H1 (cell line): ENCODE measurements at regions not wholly inside any gene's neighbourhood (a gene's known extent, or its start where the extent isn't known, plus 50 kb on each side); places are given as distances from the start of the nearest gene placed in this dataset.

Experiments used
- CTCF ChIA-PET: fragments of 300-600 bp; sonication (Branson Sonifier 250); formaldehyde crosslinking; loops from one replicate; lab custom pipeline; 2021; ENCODE audit not compliant: partially characterized antibody; lab: Charles Lee
- POLR2A ChIA-PET: fragments of 300-600 bp; sonication (Branson Sonifier 250); formaldehyde crosslinking; loops from one replicate; lab custom pipeline; 2021; ENCODE audit warnings: inconsistent platforms; ENCODE audit not compliant: partially characterized antibody; lab: Charles Lee
- DNase-seq, 2 experiments: peaks; one replicate each; pipeline versions ENCODE4 v3.0.0 to v3.0.0-alpha.2; 2010 to 2022; ENCODE audit warnings: low spot score in 2 of 2, low read depth in 1 of 2, mixed read lengths in 1 of 2
- FAIRE-seq: peaks from 2 replicates; lab custom pipeline; 2011; peaks lifted over from hg19 to GRCh38; lab: Jason Lieb, UNC
- H2AFZ ChIP-seq: 2 replicates; pipeline ENCODE4 v1.8.1; 2012; ENCODE audit warnings: low read length, inconsistent platforms
- H2AK5ac ChIP-seq: 2 replicates; pipeline ENCODE4 v1.6.1; 2013; ENCODE audit warnings: low read depth, low read length
- H2BK120ac ChIP-seq: replicated peaks from 2 replicates; pipeline ENCODE3; 2013; ENCODE audit warnings: low read depth, low read length, inconsistent platforms
- H2BK12ac ChIP-seq: 2 replicates; pipeline ENCODE4 v1.6.1; 2013; ENCODE audit warnings: low read depth, low read length
- H2BK15ac ChIP-seq: 2 replicates; pipeline ENCODE4 v1.6.1; 2013; ENCODE audit warnings: low read length
- H2BK20ac ChIP-seq: 2 replicates; pipeline ENCODE4 v1.6.1; 2013; ENCODE audit warnings: low read length
- H2BK5ac ChIP-seq: 2 replicates; pipeline ENCODE4 v1.6.1; 2013; ENCODE audit warnings: low read depth, low read length
- H3K14ac ChIP-seq: 2 replicates; pipeline ENCODE4 v1.6.1; 2013; ENCODE audit warnings: inconsistent platforms; ENCODE audit not compliant: insufficient read length
- H3K18ac ChIP-seq: 2 replicates; pipeline ENCODE4 v1.6.1; 2013; ENCODE audit warnings: low read length; ENCODE audit errors: extremely low read depth
- H3K23ac ChIP-seq: 2 replicates; pipeline ENCODE4 v1.6.1; 2013; ENCODE audit warnings: inconsistent platforms; ENCODE audit not compliant: insufficient read length
- H3K23me2 ChIP-seq: 2 replicates; pipeline ENCODE4 v1.6.1; 2013; ENCODE audit warnings: low read depth, low read length
- H3K27ac ChIP-seq: 2 replicates; pipeline ENCODE4 v1.6.1; 2011; ENCODE audit warnings: low read depth, low read length, inconsistent platforms
- H3K27me3 ChIP-seq, 4 experiments: replicated peaks in 1 of 4; 1 replicate in 1 of 4; 2 replicates in 3 of 4; pipeline versions ENCODE4 v1.6.1 to v1.8.1; 2011 to 2013; ENCODE audit warnings: low read length in 3 of 4, mild to moderate bottlenecking in 3 of 4, inconsistent platforms in 2 of 4, mixed read lengths in 2 of 4, moderate library complexity in 1 of 4; ENCODE audit not compliant: control insufficient read depth in 3 of 4, insufficient read depth in 3 of 4; ENCODE audit errors: extremely low read depth in 1 of 4
- H3K36me3 ChIP-seq, 4 experiments: 2 replicates each; pipeline versions ENCODE4 v1.6.1 to v1.8.1; 2011 to 2013; ENCODE audit warnings: mild to moderate bottlenecking in 4 of 4, low read length in 3 of 4, moderate library complexity in 2 of 4, control low read depth in 1 of 4, inconsistent platforms in 1 of 4; ENCODE audit not compliant: insufficient read depth in 4 of 4, control insufficient read depth in 2 of 4
- H3K4ac ChIP-seq: replicated peaks from 2 replicates; pipeline ENCODE3; 2013; ENCODE audit warnings: low read length, low read depth, mixed read lengths, inconsistent platforms; ENCODE audit not compliant: insufficient read length
- H3K4me1 ChIP-seq, 4 experiments: replicated peaks in 1 of 4; 1 replicate in 1 of 4; 2 replicates in 3 of 4; pipeline versions ENCODE4 v1.6.1 to v1.8.1; 2011 to 2013; ENCODE audit warnings: low read length in 3 of 4, inconsistent platforms in 2 of 4, mixed read lengths in 1 of 4; ENCODE audit not compliant: insufficient read depth in 4 of 4, control insufficient read depth in 3 of 4
- H3K4me2 ChIP-seq, 2 experiments: 2 replicates each; pipeline versions ENCODE4 v1.6.1 to v1.8.1; 2011 to 2013; ENCODE audit warnings: low read depth in 2 of 2, low read length in 2 of 2, control low read depth in 1 of 2, inconsistent platforms in 1 of 2, mild to moderate bottlenecking in 1 of 2; ENCODE audit not compliant: insufficient read depth in 1 of 2
- H3K4me3 ChIP-seq, 4 experiments: fragments of 200-600, 300-600 bp in 1 of 4; sonication (generic), shearing (Covaris generic), sonication (Bioruptor Twin) in 1 of 4; 2 replicates each; pipeline versions ENCODE4 v1.5.1 to v1.8.1; 2011 to 2016; ENCODE audit warnings: low read length in 4 of 4, low read depth in 3 of 4, control low read depth in 2 of 4, inconsistent platforms in 2 of 4, mild to moderate bottlenecking in 2 of 4, mixed read lengths in 1 of 4, moderate library complexity in 1 of 4; ENCODE audit not compliant: insufficient read depth in 2 of 4; ENCODE audit errors: extremely low read depth in 1 of 4
- H3K56ac ChIP-seq: replicated peaks from 2 replicates; pipeline ENCODE3; 2013; ENCODE audit warnings: low read depth, mild to moderate bottlenecking, mixed read lengths, low read length, inconsistent platforms; ENCODE audit not compliant: insufficient read length
- H3K79me1 ChIP-seq: 2 replicates; pipeline ENCODE4 v1.6.1; 2013; ENCODE audit warnings: low read depth, low read length, control low read depth
- H3K79me2 ChIP-seq, 2 experiments: 2 replicates each; pipeline versions ENCODE4 v1.6.1 to v1.8.1; 2012 to 2013; ENCODE audit warnings: low read length in 2 of 2, mild to moderate bottlenecking in 2 of 2, inconsistent platforms in 1 of 2; ENCODE audit not compliant: insufficient read depth in 2 of 2, control insufficient read depth in 1 of 2
- H3K9ac ChIP-seq, 4 experiments: replicated peaks in 1 of 4; 1 replicate in 1 of 4; 2 replicates in 3 of 4; pipeline versions ENCODE4 v1.6.1 to v1.8.1; 2011 to 2013; ENCODE audit warnings: low read depth in 3 of 4, low read length in 3 of 4, control low read depth in 2 of 4, mild to moderate bottlenecking in 2 of 4, moderate library complexity in 2 of 4, inconsistent platforms in 1 of 4; ENCODE audit errors: extremely low read depth in 1 of 4
- H3K9me3 ChIP-seq, 2 experiments: 2 replicates each; pipeline versions ENCODE4 v1.6.1 to v1.8.1; 2012 to 2013; ENCODE audit warnings: mild to moderate bottlenecking in 2 of 2, moderate library complexity in 2 of 2, control low read depth in 1 of 2, inconsistent platforms in 1 of 2, low read depth in 1 of 2, low read length in 1 of 2, mixed read lengths in 1 of 2; ENCODE audit not compliant: insufficient read depth in 2 of 2
- H4K20me1 ChIP-seq, 2 experiments: replicated peaks in 1 of 2; 2 replicates each; pipeline versions ENCODE3 to v1.8.1; 2011 to 2013; ENCODE audit warnings: inconsistent platforms in 2 of 2, low read length in 2 of 2, mild to moderate bottlenecking in 1 of 2; ENCODE audit not compliant: insufficient read depth in 2 of 2, control insufficient read depth in 1 of 2
- H4K5ac ChIP-seq: 2 replicates; pipeline ENCODE4 v1.6.1; 2013; ENCODE audit warnings: low read length, low read depth, mixed read lengths, inconsistent platforms; ENCODE audit not compliant: insufficient read length
- H4K8ac ChIP-seq: 2 replicates; pipeline ENCODE4 v1.8.0; 2013; ENCODE audit warnings: mild to moderate bottlenecking, moderate library complexity, low read length, inconsistent platforms; ENCODE audit not compliant: insufficient read depth; ENCODE audit errors: extremely low read depth
- H4K91ac ChIP-seq: replicated peaks from 2 replicates; pipeline ENCODE3; 2013; ENCODE audit warnings: low read length, mixed read lengths, inconsistent platforms; ENCODE audit not compliant: insufficient read length
- CREB1 ChIP-seq: IDR thresholded peaks from 2 replicates; pipeline ENCODE4 v1.6.1; 2012; ENCODE audit warnings: inconsistent platforms
- E2F6 ChIP-seq: IDR thresholded peaks from 2 replicates; pipeline ENCODE4 v1.6.1; 2012; ENCODE audit warnings: inconsistent platforms
- POLR2AphosphoS5 ChIP-seq: IDR thresholded peaks from 2 replicates; pipeline ENCODE4 v1.6.1; 2011; ENCODE audit warnings: low read depth, low read length
- RAD21 ChIP-seq, 2 experiments: IDR thresholded peaks in 1 of 2; conservative IDR thresholded peaks in 1 of 2; 2 replicates each; pipeline ENCODE4 v1.6.1; 2011; ENCODE audit warnings: low read depth in 2 of 2, low read length in 2 of 2, improper control_type of control experiment in 1 of 2, inconsistent platforms in 1 of 2, mild to moderate bottlenecking in 1 of 2, moderate library complexity in 1 of 2
- WGBS, 2 experiments: shearing (Covaris generic) in 1 of 2; methylation state at CpG; one replicate each; pipeline versions ENCODE4 v1.1.6 to v1.1.7; 2013 to 2015; ENCODE audit warnings: low lambda C conversion rate in 2 of 2, mixed read lengths in 2 of 2, inconsistent platforms in 1 of 2, low coverage in 1 of 2, missing lambda C conversion rate in 1 of 2; ENCODE audit not compliant: insufficient replicate concordance in 2 of 2, insufficient coverage in 1 of 2, insufficient read length in 1 of 2; ENCODE audit errors: extremely low coverage in 1 of 2, missing lambda C conversion rate in 1 of 2; 5-methylcytosine and 5-hydroxymethylcytosine counted together

GRCh38 chr1:63148825-63149645, 173.3 kb upstream of the FOXD3 start:
- peak; percentile 21 to 60 for DNase-seq
- no peak overlapping the region for H2BK20ac ChIP-seq
- H2AK5ac ChIP-seq: no peak overlapping the region
- no peaks in the 10 kb centered on the region for H3K9me3 ChIP-seq
- no peak overlapping the region for H3K18ac ChIP-seq
- H3K4me3 ChIP-seq: no peak overlapping the region
- CTCF ChIA-PET: interaction anchor here (0.6 to 2.8 kb wide), 68 partner anchors 8 to 826 kb away, joined by 3 to 17 read pairs (median 4); no protein-coding TSS in a partner anchor
- H3K56ac ChIP-seq: no peak overlapping the region
- H3K79me2 ChIP-seq: no peaks in the 10 kb centered on the region
- H3K4ac ChIP-seq: no peak overlapping the region
- no peak overlapping the region for H3K23ac ChIP-seq
- H2BK15ac ChIP-seq: no peak overlapping the region
- no peak overlapping the region for H3K9ac ChIP-seq
- H2BK12ac ChIP-seq: no peak overlapping the region
- no peak overlapping the region for H4K91ac ChIP-seq
- no peak overlapping the region for H3K27ac ChIP-seq
- H2AFZ ChIP-seq: 0 out of 2 replicates have a peak overlapping the region, but pooled peaks have one; percentile 55
- whole genome bisulfite sequencing, 2 experiments: 27% methylated on average over 3 of the region's 3 CpGs; no CpG with 5 or more reads in 1 of the 2 experiments
- no peak overlapping the region for H2BK5ac ChIP-seq
- H4K20me1 ChIP-seq: no peaks in the 10 kb centered on the region
- FAIRE-seq: peak; percentile 98
- H3K4me2 ChIP-seq: no peak overlapping the region
- no peaks in the 10 kb centered on the region for H3K36me3 ChIP-seq
- no peak overlapping the region for H4K8ac ChIP-seq
- peaks cover 0 to 3% (median 3%) of the 10 kb centered on the region in 4 experiments; a peak in 5 of 7 replicates for H3K4me1 ChIP-seq
- no peaks in the 10 kb centered on the region; a peak in 1 of 7 replicates for H3K27me3 ChIP-seq
- no peak overlapping the region for H4K5ac ChIP-seq
- no peaks in the 10 kb centered on the region for H3K79me1 ChIP-seq
- POLR2A ChIA-PET: interaction anchor here (0.8 kb wide), 1 partner anchor 293 kb away, joined by 3 read pairs; no protein-coding TSS in a partner anchor
- H2BK120ac ChIP-seq: no peak overlapping the region
- H3K23me2 ChIP-seq: no peaks in the 10 kb centered on the region
- no peak overlapping the region for H3K14ac ChIP-seq
- TF ChIP-seq E2F6 (no peak), CREB1 (no peak; the same call in 1 of the 2 replicates), RAD21 (IDR thresholded peaks at IDR 0.05 in 1 of 2, conservative IDR thresholded peaks at IDR 0.05 in 1 of 2; ENCODE audit: low read depth in 2 of 2, low read length in 2 of 2) (peak; percentile 70 to 77), POLR2AphosphoS5 (no peak)
